Astrocyte of the cerebellum (primary cell): ENCODE measurements at regions not wholly inside any gene's neighbourhood (a gene's known extent, or its start where the extent isn't known, plus 50 kb on each side); places are given as distances from the start of the nearest gene placed in this dataset.

Source experiments
- DNase-seq: peaks from one replicate; pipeline ENCODE4 v3.0.0-alpha.2; 2011; ENCODE audit warnings: low read depth
- H3K4me3 ChIP-seq: 2 replicates; pipeline ENCODE4 v1.5.1; 2011; ENCODE audit warnings: mild to moderate bottlenecking, low read depth, low read length, moderate library complexity
- in situ Hi-C: cut with HindIII; loops from 2 replicates; pipeline ENCODE4 v1.10.0; 2017; ENCODE audit warnings: low sequenced_read_pairs
- TF ChIP-seq, protein P1 (sequence below): IDR thresholded peaks from 2 replicates; pipeline ENCODE4 v1.5.1; 2012; ENCODE audit warnings: low read length, low read depth, moderate library complexity, mild to moderate bottlenecking; ENCODE audit errors: missing control alignments

GRCh38 chr15:95458721-95459120, 871.8 kb upstream of the NR2F2 start:
- DNase-seq, result no peak
- TF ChIP-seq, protein P1, sequence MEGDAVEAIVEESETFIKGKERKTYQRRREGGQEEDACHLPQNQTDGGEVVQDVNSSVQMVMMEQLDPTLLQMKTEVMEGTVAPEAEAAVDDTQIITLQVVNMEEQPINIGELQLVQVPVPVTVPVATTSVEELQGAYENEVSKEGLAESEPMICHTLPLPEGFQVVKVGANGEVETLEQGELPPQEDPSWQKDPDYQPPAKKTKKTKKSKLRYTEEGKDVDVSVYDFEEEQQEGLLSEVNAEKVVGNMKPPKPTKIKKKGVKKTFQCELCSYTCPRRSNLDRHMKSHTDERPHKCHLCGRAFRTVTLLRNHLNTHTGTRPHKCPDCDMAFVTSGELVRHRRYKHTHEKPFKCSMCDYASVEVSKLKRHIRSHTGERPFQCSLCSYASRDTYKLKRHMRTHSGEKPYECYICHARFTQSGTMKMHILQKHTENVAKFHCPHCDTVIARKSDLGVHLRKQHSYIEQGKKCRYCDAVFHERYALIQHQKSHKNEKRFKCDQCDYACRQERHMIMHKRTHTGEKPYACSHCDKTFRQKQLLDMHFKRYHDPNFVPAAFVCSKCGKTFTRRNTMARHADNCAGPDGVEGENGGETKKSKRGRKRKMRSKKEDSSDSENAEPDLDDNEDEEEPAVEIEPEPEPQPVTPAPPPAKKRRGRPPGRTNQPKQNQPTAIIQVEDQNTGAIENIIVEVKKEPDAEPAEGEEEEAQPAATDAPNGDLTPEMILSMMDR, result no peak
- in situ Hi-C loops, result no loop called here
- H3K4me3 ChIP-seq, result no peak overlapping the region

GRCh38 chr15:95459273-95459672, 871.2 kb upstream of the NR2F2 start:
- H3K4me3 ChIP-seq, result no peak overlapping the region
- DNase-seq, result no peak
- TF ChIP-seq, protein P1, result no peak
- in situ Hi-C loops, result no loop called here

DNA sequence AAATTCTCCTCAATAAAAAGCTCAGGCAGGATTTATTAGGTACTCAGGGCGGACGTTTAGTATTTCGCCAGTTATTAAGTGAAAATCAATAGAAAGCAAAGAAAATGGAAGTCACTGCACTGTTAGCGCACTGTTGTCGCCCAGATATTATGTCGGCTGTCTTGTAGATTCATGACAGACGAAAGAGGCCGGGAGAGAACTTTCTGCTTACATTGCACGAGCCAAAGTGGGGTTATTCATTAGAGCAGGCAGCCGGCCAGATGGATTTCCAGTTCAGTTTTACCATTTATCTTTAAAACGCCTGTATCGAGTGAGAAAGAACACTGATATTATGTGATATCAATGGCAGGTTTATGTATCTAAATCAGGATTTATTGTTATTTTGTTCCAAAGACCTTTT, 866.0 kb upstream of the NR2F2 start:
- no peak overlapping the region for H3K4me3 ChIP-seq
- TF ChIP-seq, protein P1, result no peak
- in situ Hi-C loops, result no loop called here
- DNase-seq, result no peak

- H3K4me3 ChIP-seq, result no peak overlapping the region
- DNase-seq, result no peak
- in situ Hi-C loops, result no loop called here
- TF ChIP-seq, protein P1, result no peak
Observed at GRCh38 chr15:95468820-95469219, 861.7 kb upstream of the NR2F2 start.

DNA sequence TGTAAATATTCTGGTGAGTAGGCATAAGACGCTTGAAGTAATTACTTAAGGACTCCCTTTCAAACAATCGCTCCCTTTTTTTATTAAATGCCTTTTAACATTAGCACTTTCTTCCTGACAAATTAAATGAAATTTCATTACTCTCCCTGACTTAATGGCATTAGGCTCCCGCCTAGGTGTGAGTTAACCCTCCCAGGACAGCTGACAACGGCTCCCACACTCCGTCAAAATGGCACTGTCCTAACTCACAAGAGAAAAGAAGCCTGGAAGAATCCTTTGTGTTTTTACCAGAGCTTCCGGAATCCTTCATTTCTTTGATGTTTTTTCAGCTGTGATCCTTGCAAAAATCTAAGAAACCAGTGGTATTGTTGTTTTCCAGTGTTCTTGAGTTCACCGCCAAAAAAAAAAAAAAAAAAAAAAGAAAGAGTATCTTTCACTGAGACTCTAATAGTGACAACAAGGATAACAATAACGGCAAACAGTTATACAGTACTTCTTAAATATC, 861.0 kb upstream of the NR2F2 start:
- H3K4me3 ChIP-seq, result no peak overlapping the region
- DNase-seq, result no peak
- in situ Hi-C loops, result no loop called here
- TF ChIP-seq, protein P1, result no peak

GRCh38 chr15:95470529-95470928, 860.0 kb upstream of the NR2F2 start:
- in situ Hi-C loops, result no loop called here
- H3K4me3 ChIP-seq, result no peak overlapping the region
- TF ChIP-seq, protein P1, result no peak
- DNase-seq, result no peak
